OCI-LY7 (cell line): ENCODE measurements at regions not wholly inside any gene's neighbourhood (a gene's known extent, or its start where the extent isn't known, plus 50 kb on each side); places are given as distances from the start of the nearest gene placed in this dataset.

ENCODE experiments used
- BruUV-seq: library from RNA; stranded (reverse); fragments of 400-500 nt; replicated peaks from 2 replicates; lab custom pipeline; 2021; lab: Mats Ljungman, UMichigan
- CTCF ChIA-PET: fragments of 300-600 bp; sonication (Branson Sonifier 250); formaldehyde crosslinking; loops from one replicate; lab custom pipeline; 2022; ENCODE audit warnings: antibody characterized with exemption; ENCODE audit not compliant: unreplicated experiment; lab: Charles Lee
- POLR2A ChIA-PET: fragments of 300-600 bp; sonication (Branson Sonifier 250); formaldehyde crosslinking; loops from one replicate; lab custom pipeline; 2022; ENCODE audit warnings: antibody characterized with exemption; lab: Charles Lee
- DNase-seq: peaks from one replicate; pipeline ENCODE4 v3.0.0-alpha.2; 2015; ENCODE audit warnings: low spot score
- H2AFZ ChIP-seq: fragments of 200-600 bp; sonication (generic), shearing (Covaris generic); 2 replicates; pipeline ENCODE4 v1.6.1; 2014; ENCODE audit warnings: mild to moderate bottlenecking, antibody characterized with exemption, low read length, moderate library complexity
- H3K27ac ChIP-seq: fragments of 200-600 bp; sonication (generic); 2 replicates; pipeline ENCODE4 v1.5.1; 2014; ENCODE audit warnings: mixed run types, low read depth, mild to moderate bottlenecking, moderate library complexity, low read length, inconsistent platforms; ENCODE audit not compliant: poor library complexity, severe bottlenecking
- H3K36me3 ChIP-seq: fragments of 200-600 bp; sonication (generic); 2 replicates; pipeline ENCODE4 v1.6.1; 2014; ENCODE audit warnings: mild to moderate bottlenecking, antibody characterized with exemption, low read length, moderate library complexity, mixed read lengths; ENCODE audit not compliant: insufficient read depth
- H3K4me1 ChIP-seq: fragments of 200-600 bp; sonication (generic); 2 replicates; pipeline ENCODE4 v1.5.1; 2014; ENCODE audit warnings: mild to moderate bottlenecking, low read length; ENCODE audit not compliant: insufficient read depth, poor library complexity, severe bottlenecking
- H3K4me2 ChIP-seq: fragments of 200-600 bp; sonication (generic); 2 replicates; pipeline ENCODE4 v1.6.1; 2014; ENCODE audit warnings: mild to moderate bottlenecking, low read length
- H3K4me3 ChIP-seq: fragments of 200-600 bp; sonication (generic); 2 replicates; pipeline ENCODE4 v1.5.1; 2014; ENCODE audit warnings: mild to moderate bottlenecking, low read depth, low read length; ENCODE audit not compliant: poor library complexity, severe bottlenecking
- H3K79me2 ChIP-seq: fragments of 200-600 bp; sonication (generic); 2 replicates; pipeline ENCODE4 v1.6.1; 2016; ENCODE audit warnings: low read depth, mild to moderate bottlenecking, low read length, moderate library complexity, mixed read lengths; ENCODE audit not compliant: insufficient read depth
- H3K9me2 ChIP-seq: fragments of 200-600 bp; sonication (generic); 2 replicates; pipeline ENCODE4 v1.6.1; 2016; ENCODE audit warnings: mild to moderate bottlenecking, low read length, mixed read lengths; ENCODE audit not compliant: insufficient read depth
- H3K9me3 ChIP-seq: fragments of 200-600 bp; sonication (generic); 2 replicates; pipeline ENCODE4 v1.6.1; 2014; ENCODE audit warnings: mild to moderate bottlenecking, mixed run types, low read length, mixed read lengths
- H4K20me1 ChIP-seq: fragments of 200-600 bp; sonication (generic); 2 replicates; pipeline ENCODE4 v1.6.1; 2014; ENCODE audit warnings: mild to moderate bottlenecking, antibody characterized with exemption, low read length, moderate library complexity, mixed read lengths; ENCODE audit not compliant: insufficient read depth
- CTCF ChIP-seq: fragments of 200-600 bp; sonication (generic); conservative IDR thresholded peaks from 2 replicates; pipeline ENCODE4 v1.5.1; 2014; ENCODE audit warnings: mild to moderate bottlenecking, antibody characterized with exemption, low read length, moderate library complexity, mixed read lengths
- EZH2phosphoT487 ChIP-seq: fragments of 200-600 bp; sonication (generic); IDR thresholded peaks from 2 replicates; pipeline ENCODE4 v1.6.1; 2018; ENCODE audit warnings: low read depth, borderline replicate concordance, mild to moderate bottlenecking, mixed run types, antibody characterized with exemption, low read length, moderate library complexity, mixed read lengths
- intact Hi-C: fragments of 100-400 bp; cut with micrococcal nuclease; formaldehyde crosslinking; loops from one replicate; pipeline ENCODE4 v1.10.0; 2022; ENCODE audit not compliant: unreplicated experiment

GRCh38 chr13:108375034-108375433, 105.5 kb downstream of the TNFSF13B start:
- ChIA-PET CTCF (no interaction called here), POLR2A (no interaction called here)
- H2AFZ ChIP-seq = no peak overlapping the region
- H3K4me2 ChIP-seq = no peak overlapping the region
- DNase-seq = no peak
- H3K4me3 ChIP-seq = no peak overlapping the region
- H4K20me1 ChIP-seq = no peaks in the 10 kb centered on the region
- no TSS peak for BruUV-seq
- intact Hi-C loops = no loop called here
- no peaks in the 10 kb centered on the region for H3K9me2 ChIP-seq
- H3K4me1 ChIP-seq = no peaks in the 10 kb centered on the region
- no peaks in the 10 kb centered on the region for H3K36me3 ChIP-seq
- no peak overlapping the region for H3K27ac ChIP-seq
- no peaks in the 10 kb centered on the region for H3K9me3 ChIP-seq
- H3K79me2 ChIP-seq = no peaks in the 10 kb centered on the region
- no peak for TF ChIP-seq EZH2phosphoT487
- no peak for TF ChIP-seq CTCF

GRCh38 chr13:108375772-108376171, 106.3 kb downstream of the TNFSF13B start:
- H3K27ac ChIP-seq = no peak overlapping the region
- intact Hi-C loops = no loop called here
- no peak overlapping the region for H3K4me2 ChIP-seq
- H3K36me3 ChIP-seq = no peaks in the 10 kb centered on the region
- BruUV-seq = no TSS peak
- H3K4me1 ChIP-seq = no peaks in the 10 kb centered on the region
- TF ChIP-seq EZH2phosphoT487 (no peak), CTCF (no peak)
- no peak for DNase-seq
- ChIA-PET CTCF (no interaction called here), POLR2A (no interaction called here)
- H3K4me3 ChIP-seq = no peak overlapping the region
- no peaks in the 10 kb centered on the region for H3K79me2 ChIP-seq
- no peaks in the 10 kb centered on the region for H3K9me3 ChIP-seq
- H4K20me1 ChIP-seq = no peaks in the 10 kb centered on the region
- H3K9me2 ChIP-seq = no peaks in the 10 kb centered on the region
- no peak overlapping the region for H2AFZ ChIP-seq

GRCh38 chr13:108376308-108376707, 106.8 kb downstream of the TNFSF13B start:
- no TSS peak for BruUV-seq
- ChIA-PET CTCF (no interaction called here), POLR2A (no interaction called here)
- no peaks in the 10 kb centered on the region for H3K4me1 ChIP-seq
- TF ChIP-seq EZH2phosphoT487 (no peak), CTCF (no peak)
- no peaks in the 10 kb centered on the region for H3K79me2 ChIP-seq
- H3K4me2 ChIP-seq = no peak overlapping the region
- no peak overlapping the region for H3K4me3 ChIP-seq
- intact Hi-C loops = no loop called here
- H3K9me3 ChIP-seq = no peaks in the 10 kb centered on the region
- no peak overlapping the region for H2AFZ ChIP-seq
- DNase-seq = no peak
- no peaks in the 10 kb centered on the region for H3K36me3 ChIP-seq
- no peaks in the 10 kb centered on the region for H3K9me2 ChIP-seq
- H4K20me1 ChIP-seq = no peaks in the 10 kb centered on the region
- no peak overlapping the region for H3K27ac ChIP-seq
